Osteocyte (in vitro differentiated cells): ENCODE measurements at regions not wholly inside any gene's neighbourhood (a gene's known extent, or its start where the extent isn't known, plus 50 kb on each side); places are given as distances from the start of the nearest gene placed in this dataset.

ENCODE experiments used
- DNase-seq: peaks from one replicate; pipeline ENCODE4 v3.0.0; 2021; ENCODE audit warnings: mixed read lengths; ENCODE audit not compliant: unreplicated experiment; ENCODE audit errors: extremely low spot score
- H3K27ac Mint-ChIP-seq: one replicate; pipeline ENCODE4 v1.8.0; 2021; ENCODE audit warnings: mild to moderate bottlenecking, mixed read lengths; ENCODE audit not compliant: unreplicated experiment
- H3K27me3 Mint-ChIP-seq: one replicate; pipeline ENCODE4 v1.8.0; 2021; ENCODE audit warnings: mixed read lengths; ENCODE audit not compliant: unreplicated experiment
- H3K36me3 Mint-ChIP-seq: one replicate; pipeline ENCODE4 v1.8.0; 2021; ENCODE audit warnings: mixed read lengths; ENCODE audit not compliant: unreplicated experiment
- H3K4me1 Mint-ChIP-seq: one replicate; pipeline ENCODE4 v1.8.0; 2021; ENCODE audit warnings: mixed read lengths; ENCODE audit not compliant: unreplicated experiment
- H3K4me3 Mint-ChIP-seq: one replicate; pipeline ENCODE4 v1.8.0; 2021; ENCODE audit warnings: mild to moderate bottlenecking, moderate library complexity, mixed read lengths; ENCODE audit not compliant: unreplicated experiment
- H3K9me3 Mint-ChIP-seq: one replicate; pipeline ENCODE4 v1.8.0; 2021; ENCODE audit warnings: mixed read lengths; ENCODE audit not compliant: unreplicated experiment
- TF ChIP-seq, protein P1 (sequence below): fragments of 200-600 bp; sonication (generic); IDR thresholded peaks from 2 replicates; pipeline ENCODE4 v1.5.0; 2021; ENCODE audit warnings: antibody characterized with exemption, mild to moderate bottlenecking, moderate library complexity

DNA sequence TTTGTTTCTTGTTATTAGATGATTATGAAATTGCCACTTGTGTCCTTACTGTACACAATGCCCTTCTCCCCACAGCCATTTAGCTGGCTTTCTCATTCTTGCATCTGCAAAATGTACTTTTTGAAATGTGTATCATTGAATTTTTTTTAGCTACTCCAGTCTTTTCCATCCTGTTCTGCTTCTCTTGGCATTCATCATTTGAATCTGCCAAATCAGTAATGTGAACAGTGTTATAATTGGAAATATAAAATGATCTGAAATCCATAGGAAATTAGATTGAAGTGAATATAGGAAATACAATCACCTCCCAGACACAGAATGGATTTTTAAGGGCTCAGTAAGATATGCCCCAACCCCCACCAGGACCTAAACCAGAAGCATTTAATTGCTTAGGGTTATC lies 253.4 kb downstream of the C12orf50 start:
- no peak for DNase-seq
- H3K9me3 Mint-ChIP-seq, result peaks cover 7% of the 10 kb centered on the region
- TF ChIP-seq, protein P1, sequence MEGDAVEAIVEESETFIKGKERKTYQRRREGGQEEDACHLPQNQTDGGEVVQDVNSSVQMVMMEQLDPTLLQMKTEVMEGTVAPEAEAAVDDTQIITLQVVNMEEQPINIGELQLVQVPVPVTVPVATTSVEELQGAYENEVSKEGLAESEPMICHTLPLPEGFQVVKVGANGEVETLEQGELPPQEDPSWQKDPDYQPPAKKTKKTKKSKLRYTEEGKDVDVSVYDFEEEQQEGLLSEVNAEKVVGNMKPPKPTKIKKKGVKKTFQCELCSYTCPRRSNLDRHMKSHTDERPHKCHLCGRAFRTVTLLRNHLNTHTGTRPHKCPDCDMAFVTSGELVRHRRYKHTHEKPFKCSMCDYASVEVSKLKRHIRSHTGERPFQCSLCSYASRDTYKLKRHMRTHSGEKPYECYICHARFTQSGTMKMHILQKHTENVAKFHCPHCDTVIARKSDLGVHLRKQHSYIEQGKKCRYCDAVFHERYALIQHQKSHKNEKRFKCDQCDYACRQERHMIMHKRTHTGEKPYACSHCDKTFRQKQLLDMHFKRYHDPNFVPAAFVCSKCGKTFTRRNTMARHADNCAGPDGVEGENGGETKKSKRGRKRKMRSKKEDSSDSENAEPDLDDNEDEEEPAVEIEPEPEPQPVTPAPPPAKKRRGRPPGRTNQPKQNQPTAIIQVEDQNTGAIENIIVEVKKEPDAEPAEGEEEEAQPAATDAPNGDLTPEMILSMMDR, result no peak
- peaks cover 17% of the 10 kb centered on the region for H3K4me1 Mint-ChIP-seq
- H3K36me3 Mint-ChIP-seq, result no peaks in the 10 kb centered on the region
- H3K4me3 Mint-ChIP-seq, result no peak overlapping the region
- H3K27ac Mint-ChIP-seq, result no peak overlapping the region
- no peaks in the 10 kb centered on the region for H3K27me3 Mint-ChIP-seq

DNA sequence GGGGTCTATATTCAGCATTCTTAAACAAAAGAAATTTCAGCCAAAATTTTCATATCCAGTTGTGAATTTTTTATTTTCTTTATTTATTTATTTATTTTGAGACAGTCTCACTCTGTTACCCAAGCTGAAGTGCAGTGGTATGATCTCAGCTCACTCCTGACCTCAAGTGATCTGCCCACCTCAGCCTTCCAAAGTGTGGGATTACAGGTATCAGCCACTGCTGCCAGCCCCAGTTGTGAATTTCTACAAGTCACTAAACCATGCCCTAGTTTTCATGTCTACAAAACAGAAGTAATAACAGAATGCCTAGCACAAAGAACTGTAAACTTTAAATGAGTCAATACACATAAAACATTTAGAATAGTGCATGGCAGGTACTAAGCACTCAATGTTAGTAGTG lies 254.2 kb downstream of the C12orf50 start:
- Mint-ChIP-seq H3K27ac (no peak overlapping the region), H3K9me3 (peaks cover 4% of the 10 kb centered on the region), H3K27me3 (no peaks in the 10 kb centered on the region), H3K4me1 (peaks cover 10% of the 10 kb centered on the region), H3K4me3 (no peak overlapping the region), H3K36me3 (no peaks in the 10 kb centered on the region)
- DNase-seq, result no peak
- TF ChIP-seq, protein P1, result no peak

DNA sequence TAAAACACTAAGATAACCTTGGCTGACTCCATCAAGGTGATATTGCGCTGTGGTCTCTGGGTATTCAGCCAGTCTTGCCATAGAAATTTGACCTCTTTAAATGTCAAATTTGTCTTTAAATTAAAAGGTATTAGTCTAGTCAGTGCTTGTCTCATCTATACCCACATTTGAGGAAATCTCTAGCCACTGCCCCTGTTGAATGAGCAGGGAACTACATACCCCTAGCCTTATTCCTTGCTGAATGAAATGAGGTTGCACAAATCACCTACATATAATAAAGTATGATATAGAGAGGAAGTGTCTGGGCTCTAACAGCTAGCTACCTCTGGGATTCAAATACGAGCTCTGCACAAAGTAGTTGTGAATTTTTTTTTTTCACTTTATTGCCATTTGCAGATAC lies 256.8 kb downstream of the C12orf50 start:
- DNase-seq, result no peak
- Mint-ChIP-seq H3K4me1 (peaks cover 3% of the 10 kb centered on the region), H3K36me3 (no peaks in the 10 kb centered on the region), H3K27ac (no peak overlapping the region), H3K27me3 (no peaks in the 10 kb centered on the region), H3K4me3 (no peak overlapping the region), H3K9me3 (no peaks in the 10 kb centered on the region)
- TF ChIP-seq, protein P1, result no peak

DNA sequence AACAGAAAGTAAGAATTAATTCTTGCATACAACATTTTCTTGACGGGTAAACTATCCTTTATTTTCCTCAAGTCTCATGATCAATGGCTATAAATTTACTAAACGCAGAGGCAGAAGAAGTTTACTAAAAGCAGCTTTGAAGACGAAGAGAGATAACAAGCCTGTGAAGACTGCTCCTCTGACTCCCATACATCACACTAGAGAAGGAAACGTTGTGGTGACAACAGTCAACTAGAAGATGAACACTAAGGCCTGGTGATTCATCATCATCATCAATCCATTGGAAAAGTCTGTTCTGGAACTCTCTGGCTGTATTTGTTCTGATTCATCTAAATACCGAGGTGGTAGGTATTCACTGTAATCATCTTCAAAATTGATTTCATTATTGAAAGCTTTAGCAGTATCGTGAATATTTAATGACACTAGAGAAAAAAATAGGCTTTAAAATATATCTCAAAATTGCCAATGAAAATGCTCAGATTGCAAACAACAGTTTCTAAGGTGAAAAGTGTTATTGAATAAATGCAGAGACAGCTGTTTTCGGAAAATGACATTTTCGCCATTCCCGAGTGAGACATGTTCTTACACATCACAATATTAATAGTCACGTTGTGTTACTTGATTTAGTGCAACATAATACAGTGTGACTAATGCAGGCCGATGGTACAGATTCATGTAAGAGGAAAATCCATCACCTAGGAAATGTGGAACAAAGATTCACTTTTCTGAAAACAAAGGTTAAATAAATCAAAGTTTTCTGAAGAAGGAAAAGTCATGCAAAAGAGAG lies 260.5 kb downstream of the C12orf50 start:
- H3K27ac Mint-ChIP-seq, result no peak overlapping the region
- H3K4me1 Mint-ChIP-seq, result no peaks in the 10 kb centered on the region
- no peaks in the 10 kb centered on the region for H3K36me3 Mint-ChIP-seq
- TF ChIP-seq, protein P1, result no peak
- H3K4me3 Mint-ChIP-seq, result no peak overlapping the region
- no peaks in the 10 kb centered on the region for H3K9me3 Mint-ChIP-seq
- DNase-seq, result no peak
- H3K27me3 Mint-ChIP-seq, result no peaks in the 10 kb centered on the region

DNA sequence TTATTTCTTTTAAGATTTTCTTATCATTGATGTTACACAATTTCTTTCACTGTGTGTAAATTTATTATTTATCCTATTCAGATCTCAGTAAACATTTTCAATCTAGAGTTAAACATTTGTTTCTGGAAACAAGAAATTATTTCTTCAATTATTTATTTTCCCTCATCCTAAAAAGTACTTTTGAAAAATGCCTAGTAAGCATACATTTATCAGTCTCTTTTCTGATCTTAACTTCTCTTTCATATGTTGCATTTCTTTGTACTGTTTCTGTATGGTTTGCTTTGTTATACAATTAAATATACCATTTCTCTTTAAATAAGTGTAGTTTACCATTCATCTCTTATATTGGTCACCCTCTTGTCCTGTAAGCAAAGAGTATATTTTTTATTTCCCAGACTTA lies 263.2 kb downstream of the C12orf50 start:
- DNase-seq, result no peak
- H3K27me3 Mint-ChIP-seq, result no peaks in the 10 kb centered on the region
- no peak overlapping the region for H3K27ac Mint-ChIP-seq
- TF ChIP-seq, protein P1, result no peak
- H3K9me3 Mint-ChIP-seq, result peaks cover 3% of the 10 kb centered on the region
- no peak overlapping the region for H3K4me3 Mint-ChIP-seq
- no peaks in the 10 kb centered on the region for H3K4me1 Mint-ChIP-seq
- H3K36me3 Mint-ChIP-seq, result no peaks in the 10 kb centered on the region
